GM12874 (cell line): ENCODE measurements at regions not wholly inside any gene's neighbourhood (a gene's known extent, or its start where the extent isn't known, plus 50 kb on each side); places are given as distances from the start of the nearest gene placed in this dataset.

Experiments
- TF ChIP-seq, protein P1 (sequence below): IDR thresholded peaks from 2 replicates; pipeline ENCODE4 v1.5.1; 2011; ENCODE audit warnings: low read depth, mild to moderate bottlenecking, control low read depth, low read length, moderate library complexity; ENCODE audit not compliant: insufficient read depth

DNA sequence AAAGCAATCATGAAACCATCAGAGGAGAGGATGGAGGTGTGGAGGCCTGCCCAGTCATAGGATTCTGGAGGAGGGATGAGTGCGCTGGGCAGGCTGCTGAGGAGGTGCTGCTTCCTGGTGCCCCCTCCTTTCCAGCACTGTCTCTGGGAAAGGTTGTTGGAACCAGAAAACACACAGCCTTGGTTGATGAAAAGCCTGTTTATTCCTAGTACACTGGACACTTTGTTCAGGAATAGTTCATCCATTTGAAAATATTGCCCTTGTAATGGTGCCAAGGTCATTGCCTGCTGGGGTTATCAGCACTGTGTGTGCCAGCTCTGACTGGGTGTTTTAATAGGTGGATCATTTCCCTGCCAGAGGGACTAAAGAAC, 83.7 kb upstream of the ARMC2 start:
- TF ChIP-seq, protein P1, sequence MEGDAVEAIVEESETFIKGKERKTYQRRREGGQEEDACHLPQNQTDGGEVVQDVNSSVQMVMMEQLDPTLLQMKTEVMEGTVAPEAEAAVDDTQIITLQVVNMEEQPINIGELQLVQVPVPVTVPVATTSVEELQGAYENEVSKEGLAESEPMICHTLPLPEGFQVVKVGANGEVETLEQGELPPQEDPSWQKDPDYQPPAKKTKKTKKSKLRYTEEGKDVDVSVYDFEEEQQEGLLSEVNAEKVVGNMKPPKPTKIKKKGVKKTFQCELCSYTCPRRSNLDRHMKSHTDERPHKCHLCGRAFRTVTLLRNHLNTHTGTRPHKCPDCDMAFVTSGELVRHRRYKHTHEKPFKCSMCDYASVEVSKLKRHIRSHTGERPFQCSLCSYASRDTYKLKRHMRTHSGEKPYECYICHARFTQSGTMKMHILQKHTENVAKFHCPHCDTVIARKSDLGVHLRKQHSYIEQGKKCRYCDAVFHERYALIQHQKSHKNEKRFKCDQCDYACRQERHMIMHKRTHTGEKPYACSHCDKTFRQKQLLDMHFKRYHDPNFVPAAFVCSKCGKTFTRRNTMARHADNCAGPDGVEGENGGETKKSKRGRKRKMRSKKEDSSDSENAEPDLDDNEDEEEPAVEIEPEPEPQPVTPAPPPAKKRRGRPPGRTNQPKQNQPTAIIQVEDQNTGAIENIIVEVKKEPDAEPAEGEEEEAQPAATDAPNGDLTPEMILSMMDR: no peak

DNA sequence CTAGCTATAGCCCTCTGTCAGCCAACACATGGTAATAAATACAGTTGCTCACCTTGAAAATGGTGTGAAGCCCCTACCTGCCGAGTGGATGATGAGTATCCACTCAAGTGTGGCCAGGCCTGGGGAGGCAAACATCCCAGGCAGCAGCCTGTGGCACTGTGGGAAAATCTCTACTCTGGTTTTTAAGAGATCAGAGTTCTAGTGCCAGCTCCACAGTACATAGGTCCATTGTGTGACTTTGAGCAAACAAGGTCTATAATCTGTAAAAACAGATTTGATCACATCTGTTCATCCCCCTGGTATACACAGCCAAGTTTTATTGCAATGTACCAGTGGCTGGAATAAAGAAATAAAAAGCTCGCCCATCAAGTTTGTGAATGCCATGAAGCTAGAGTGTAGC, 82.7 kb upstream of the ARMC2 start:
- TF ChIP-seq, protein P1: no peak

DNA sequence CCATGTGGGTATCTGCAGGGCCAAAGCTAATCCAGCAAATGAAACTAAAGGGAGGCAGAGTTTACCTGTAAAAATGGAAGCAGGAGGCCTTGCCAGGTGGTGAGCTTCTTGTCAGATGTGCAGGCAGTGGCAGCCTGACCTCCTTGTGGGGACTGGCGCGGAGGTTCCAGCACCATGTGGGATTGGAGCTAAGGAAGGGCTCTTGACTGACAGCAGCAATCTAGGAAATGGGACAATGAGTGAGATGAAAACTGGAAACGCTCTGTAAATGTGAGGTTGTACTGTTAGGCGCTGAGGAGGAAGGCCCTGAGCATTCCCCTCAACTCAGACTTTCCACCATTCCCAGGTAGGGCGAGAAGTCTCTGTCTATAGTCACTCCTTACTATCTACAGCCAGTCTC, 81.8 kb upstream of the ARMC2 start:
- TF ChIP-seq, protein P1: no peak

DNA sequence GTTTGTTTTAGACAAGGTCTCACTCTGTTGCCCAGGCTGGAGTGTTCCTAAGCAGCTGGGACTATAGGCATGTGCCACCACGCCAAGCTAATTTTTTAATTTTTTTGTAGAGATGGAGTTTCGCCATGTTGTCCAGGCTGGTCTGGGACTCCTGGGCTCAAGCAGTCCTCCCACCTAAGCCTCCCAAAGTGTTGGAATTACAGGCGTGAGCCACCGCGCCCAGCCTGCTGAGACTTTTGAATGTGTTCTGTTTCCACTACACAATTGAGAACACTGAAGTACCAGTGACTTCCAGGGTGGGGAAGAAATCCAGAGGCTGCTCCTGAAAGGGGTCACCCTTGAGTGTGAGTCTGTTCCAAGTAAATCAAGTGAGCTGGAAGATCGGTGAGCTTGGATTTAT, 81.3 kb upstream of the ARMC2 start:
- TF ChIP-seq, protein P1: no peak

DNA sequence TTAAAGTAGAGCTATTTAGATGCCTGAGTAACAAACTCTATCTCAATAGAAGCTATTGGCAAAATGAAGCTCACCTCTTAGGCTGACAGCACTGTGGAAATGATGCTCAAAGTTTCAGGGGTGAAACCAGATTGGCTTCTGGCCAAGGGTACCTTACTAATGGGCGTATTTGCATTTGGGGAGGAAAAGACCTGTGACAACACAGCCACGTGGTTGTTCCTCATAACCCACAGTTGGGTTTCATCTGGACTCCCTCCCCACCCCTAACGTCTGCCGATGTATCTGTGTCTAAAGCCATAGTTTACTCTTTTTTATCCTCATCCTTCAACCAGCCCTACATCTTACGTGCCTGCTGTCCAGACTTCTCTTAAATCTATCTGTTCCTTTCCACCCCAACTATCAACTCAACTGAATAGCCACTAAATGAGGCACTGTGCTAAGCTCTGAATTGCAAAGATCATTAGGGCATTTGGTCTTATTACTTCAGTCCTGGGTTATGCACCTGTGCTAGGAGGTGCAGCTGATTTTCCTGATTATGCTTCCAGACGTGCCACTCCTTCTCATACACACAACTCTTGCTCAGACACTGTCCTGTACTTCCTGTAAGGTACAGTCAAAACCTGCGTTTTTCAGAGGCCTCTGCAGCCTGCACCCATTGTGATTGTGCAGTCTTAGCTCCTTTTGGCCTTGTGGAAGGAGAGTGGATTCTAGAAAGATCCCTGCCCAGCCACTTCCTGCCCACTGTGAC, 80.6 kb upstream of the ARMC2 start:
- TF ChIP-seq, protein P1: no peak

DNA sequence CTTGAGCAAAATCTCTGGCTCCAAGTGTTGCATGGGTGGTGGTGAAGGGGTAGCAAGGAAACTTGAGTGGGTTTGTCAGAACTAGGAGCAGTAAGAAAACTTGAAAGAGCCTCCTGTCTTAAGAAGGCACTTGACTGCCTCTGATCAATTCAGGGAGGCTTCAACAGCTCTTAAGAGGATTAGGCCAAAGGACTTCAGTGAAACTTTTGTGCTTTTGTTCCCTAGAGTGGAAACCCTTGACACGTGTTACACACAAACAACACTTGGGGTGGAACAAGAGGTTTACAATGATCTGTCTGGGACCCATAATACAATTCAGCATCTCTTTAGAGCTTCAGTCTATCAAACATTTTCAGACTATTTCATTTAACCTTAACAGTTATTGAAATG, 80.1 kb upstream of the ARMC2 start:
- TF ChIP-seq, protein P1: no peak

DNA sequence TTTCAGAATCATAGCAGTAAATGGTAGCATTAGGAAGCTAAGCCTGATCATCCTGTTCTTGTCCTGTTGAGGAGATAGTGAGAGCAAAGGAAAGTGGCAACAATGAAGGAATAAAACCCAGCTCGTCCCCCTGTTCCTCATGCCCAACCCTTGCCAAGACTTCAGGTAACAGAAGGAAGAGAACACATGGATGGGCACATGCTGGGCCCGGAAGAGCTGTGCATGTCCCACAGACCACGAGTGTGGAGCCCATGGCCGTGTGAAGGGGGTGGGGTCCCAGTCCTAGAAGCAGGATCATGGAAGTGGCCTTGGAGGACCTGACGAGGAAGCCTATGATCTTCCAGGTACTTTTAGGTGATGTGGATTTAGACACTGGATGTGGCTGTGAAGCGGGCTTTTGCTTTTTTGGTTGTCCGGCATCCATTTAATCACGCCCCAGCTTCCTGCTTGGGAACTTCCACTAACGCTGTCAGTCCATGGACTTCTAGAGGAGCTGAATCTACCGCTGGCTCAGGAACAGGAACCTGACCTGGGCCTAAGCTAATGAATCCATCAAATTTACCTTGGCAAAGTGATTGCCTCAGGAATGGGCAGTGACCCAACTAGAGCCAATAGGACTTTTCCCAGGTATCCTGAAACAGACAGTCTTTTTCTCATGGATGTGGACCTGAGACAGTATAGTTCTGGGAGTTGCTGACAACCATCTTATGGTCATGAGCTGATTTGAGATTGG, 79.3 kb upstream of the ARMC2 start:
- TF ChIP-seq, protein P1: no peak
